HG03175 (cell line): ENCODE measurements at regions not wholly inside any gene's neighbourhood (a gene's known extent, or its start where the extent isn't known, plus 50 kb on each side); places are given as distances from the start of the nearest gene placed in this dataset.
"Not testable (repeated sequence)": the region's sequence is repeated elsewhere in the genome, so short reads cannot be mapped to it uniquely, and the experiment has no call there.

ENCODE experiments used
- ATAC-seq: cut with Tn5 transposase; IDR thresholded peaks from one replicate; pipeline ENCODE4 v1.9.1; 2021; ENCODE audit warnings: mild to moderate bottlenecking, moderate library complexity; ENCODE audit not compliant: unreplicated experiment

GRCh38 chr13:65264066-65264465, 1966.1 kb downstream of the PCDH9 start:
- ATAC-seq = no peak

DNA sequence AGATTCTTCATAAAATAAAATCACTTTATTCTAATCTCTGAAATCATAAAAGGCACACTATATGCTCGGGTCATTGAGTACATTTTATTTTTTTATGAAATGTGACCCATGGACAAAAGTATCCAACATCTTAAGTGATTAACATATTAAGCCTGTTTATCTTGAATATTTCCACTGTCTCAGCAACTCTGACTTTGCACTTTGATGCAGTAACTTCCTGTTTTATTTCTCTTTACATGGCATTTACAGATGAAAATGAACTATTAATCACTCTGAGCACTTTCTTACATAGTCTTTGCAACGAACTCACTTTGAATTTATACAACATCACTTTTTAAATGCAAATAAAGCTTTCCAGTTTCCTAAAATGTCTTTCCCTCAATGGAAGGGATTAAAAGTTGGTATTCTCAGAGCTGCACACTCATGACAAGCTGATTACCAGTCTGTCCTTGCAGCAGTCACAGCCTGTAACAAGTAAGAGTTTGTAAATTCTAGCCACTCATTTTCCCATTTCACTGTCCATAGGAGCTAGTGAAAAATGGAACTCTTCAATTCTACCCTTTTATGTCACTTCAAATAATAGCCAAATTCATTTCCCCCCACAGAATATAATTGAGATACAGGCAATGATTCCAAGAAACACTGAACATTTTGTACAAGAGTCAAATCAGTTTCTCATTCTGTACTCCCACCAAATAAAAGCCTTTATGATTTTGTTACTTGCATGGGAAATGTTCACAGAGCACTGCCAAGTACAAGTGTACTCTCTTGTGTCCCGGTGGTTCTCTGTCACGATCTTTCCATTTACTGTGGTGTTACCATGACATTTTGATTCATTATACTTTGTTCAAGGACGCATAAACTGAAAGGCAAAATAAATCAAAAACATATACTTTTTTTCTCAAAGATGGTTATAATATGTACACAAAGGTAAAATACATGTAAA, 1968.9 kb downstream of the PCDH9 start:
- ATAC-seq = peak; percentile 41

- ATAC-seq = no peak
Measured at GRCh38 chr13:65240773-65241172, 1989.4 kb downstream of the PCDH9 start.

DNA sequence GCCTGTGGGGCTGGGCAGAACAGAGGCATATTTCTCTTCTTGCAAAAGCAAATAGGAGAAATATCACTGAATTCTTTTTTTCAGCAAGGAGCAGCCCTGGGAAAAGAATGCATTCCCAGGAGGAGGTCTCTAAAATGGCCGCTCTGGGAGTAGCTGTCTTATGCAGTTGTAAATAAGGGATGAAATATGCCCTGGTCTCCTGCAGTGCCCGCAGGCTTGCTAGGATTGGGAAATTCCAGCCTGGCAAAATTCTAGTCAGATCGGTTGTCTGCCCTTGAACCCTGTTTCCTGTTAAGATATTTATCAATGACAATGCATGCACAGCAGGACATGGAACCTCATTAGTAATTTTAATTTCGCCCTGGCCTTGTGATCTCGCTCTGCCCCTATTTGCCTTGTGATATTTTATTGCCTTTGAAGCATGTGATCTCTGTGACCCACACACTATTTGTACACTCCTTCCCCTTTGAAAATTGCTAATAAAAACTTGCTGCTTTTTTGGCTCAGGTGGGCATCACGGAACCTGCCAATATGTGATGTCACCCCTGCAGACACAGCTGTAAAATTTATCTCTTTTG, 1993.2 kb downstream of the PCDH9 start:
- no peak for ATAC-seq

GRCh38 chr13:65217471-65217995, 2012.6 kb downstream of the PCDH9 start:
- no peak for ATAC-seq

DNA sequence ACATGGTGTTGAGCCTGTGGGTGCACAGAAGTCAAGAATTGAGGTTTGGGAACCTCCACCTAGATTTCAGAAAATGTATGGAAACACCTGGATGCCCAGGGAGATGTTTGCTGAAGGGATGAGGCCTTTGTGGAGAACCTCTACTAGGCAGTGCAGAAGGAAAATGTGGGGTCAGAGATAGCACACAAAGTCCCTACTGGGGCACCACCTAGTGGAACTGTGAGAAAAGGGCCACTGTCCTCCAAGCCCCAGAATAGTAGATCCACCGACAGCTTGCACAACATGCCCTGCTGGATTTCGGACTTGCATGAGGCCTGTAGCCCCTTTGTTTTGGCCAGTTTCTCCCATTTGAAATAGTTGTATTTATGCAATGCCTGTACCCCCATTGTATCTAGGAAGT, 2027.3 kb downstream of the PCDH9 start:
- ATAC-seq = not testable (repeated sequence)

GRCh38 chr13:65188721-65189120, 2041.4 kb downstream of the PCDH9 start:
- ATAC-seq = no peak

DNA sequence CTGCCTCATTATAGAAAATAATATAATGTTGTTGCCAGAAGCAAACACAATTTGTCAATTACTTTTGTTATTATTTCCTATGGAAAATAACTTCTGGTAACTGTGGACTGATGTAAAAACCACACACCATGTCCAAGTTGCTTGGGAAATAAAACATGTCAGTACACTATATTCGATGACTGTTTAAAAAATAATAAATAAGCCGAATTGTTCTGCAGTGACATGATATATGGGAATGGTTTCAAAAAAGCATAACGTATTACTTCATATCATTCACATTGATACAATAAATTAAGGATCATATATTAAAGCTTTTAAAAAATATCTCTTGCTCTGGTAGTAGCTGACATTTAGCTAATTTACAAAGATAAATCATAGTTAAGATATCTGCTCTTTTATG, 2062.1 kb downstream of the PCDH9 start:
- no peak for ATAC-seq

GRCh38 chr13:65166675-65167074, 2063.5 kb downstream of the PCDH9 start:
- no peak for ATAC-seq

GRCh38 chr13:65159803-65160202, 2070.3 kb downstream of the PCDH9 start:
- no peak for ATAC-seq

DNA sequence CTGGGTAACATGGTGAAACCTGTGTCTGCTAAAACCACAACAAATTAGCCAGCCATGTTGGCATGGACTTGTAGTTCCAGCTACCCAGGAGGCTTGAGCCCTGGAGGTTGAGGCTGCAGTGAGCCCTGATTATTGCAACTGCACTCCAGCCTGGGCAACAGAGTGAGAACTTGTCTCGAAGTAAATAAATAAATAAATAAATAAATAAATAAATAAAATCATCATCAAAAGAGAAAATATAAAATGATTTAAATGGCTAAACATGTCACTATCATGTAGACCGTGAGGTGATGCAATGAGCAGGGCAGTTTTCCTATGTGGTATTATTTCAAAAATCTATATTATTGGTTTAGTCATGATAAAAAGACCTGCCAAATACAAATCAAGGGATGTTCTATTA, 2074.3 kb downstream of the PCDH9 start:
- ATAC-seq = no peak

GRCh38 chr13:65154661-65155447, 2075.3 kb downstream of the PCDH9 start:
- ATAC-seq = no peak

DNA sequence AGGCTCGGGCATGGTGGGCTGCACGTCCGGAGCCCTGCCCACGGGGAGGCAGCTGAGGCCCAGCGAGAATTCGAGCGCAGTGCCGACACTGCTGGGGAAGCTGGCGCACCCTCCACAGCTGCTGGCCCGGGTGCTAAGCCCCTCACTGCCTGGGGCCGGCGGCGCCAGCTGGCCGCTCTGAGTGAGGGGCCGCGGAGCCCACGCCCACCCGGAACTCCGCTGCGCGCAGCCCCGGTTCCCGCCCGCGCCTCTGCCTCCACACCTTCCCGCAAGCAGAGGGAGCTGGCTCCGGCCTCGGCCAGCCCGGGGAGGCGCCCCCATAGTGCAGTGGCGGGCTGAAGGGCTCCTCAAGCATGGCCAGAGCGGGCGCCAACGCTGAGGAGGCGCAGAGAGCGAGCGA, 2080.4 kb downstream of the PCDH9 start:
- ATAC-seq = no peak

- no peak for ATAC-seq
Measured at GRCh38 chr13:65143920-65144319, 2086.2 kb downstream of the PCDH9 start.

DNA sequence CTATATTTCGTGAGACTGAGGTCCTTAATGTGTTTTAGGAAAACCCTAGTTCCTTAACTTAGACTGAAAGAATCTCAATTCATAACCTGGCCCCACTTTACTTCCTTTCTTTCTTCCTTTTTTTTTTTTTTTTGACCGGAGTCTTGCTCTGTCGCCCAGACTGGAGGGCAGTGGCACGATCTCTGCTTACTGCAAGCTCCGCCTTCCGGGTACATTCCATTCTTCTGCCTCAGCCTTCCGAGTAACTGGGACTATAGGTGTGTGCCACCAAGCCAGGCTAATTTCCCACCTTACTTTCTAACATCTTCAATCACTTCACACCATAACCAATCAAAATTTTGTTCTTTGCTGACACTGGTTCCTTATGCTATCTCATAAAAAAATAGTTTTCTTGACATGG, 2097.0 kb downstream of the PCDH9 start:
- ATAC-seq = no peak

- no peak for ATAC-seq
Measured at GRCh38 chr13:65125236-65125635, 2104.9 kb downstream of the PCDH9 start.

GRCh38 chr13:65112531-65112941, 2117.6 kb downstream of the PCDH9 start:
- no peak for ATAC-seq

DNA sequence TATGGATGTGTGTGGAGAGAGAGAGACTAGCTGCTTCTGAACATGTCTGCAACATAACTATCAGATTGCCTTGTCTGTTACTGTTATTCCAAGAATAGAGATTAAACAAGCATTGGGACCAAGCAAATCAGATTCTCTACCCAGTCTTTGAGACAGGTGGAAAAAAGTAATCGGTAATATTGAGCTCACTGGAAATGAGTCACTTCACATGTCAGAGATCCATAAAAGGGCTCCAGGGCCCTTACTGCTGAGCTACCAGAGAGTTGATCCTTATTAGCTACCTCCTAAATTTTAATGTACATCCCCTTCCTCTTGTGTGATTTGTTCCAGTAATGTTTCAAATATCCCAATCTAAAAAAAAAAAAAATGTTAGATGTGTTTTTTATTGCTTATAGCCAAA, 2118.0 kb downstream of the PCDH9 start:
- ATAC-seq = no peak

DNA sequence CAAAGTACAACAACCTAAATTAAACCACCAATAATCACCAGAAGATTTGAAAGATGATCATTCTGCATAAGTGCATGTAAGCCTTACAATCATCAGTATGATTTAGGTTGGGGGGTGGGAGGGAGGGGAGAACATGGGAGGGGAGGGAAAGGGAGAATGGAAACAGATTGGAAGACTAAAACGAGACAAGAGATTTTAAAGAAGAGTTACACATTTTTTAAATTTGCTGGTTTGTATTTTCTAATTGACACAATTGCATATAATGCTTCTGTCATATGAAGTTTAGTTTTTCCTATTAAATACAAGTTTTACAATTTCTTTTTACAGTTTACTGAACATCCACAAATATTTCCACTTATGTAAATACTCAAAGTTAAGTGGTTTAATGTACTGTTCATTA, 2118.9 kb downstream of the PCDH9 start:
- ATAC-seq = no peak

- ATAC-seq = not testable (repeated sequence)
Measured at GRCh38 chr13:65104436-65104835, 2125.7 kb downstream of the PCDH9 start.

- no peak for ATAC-seq
Measured at GRCh38 chr13:65103351-65103750, 2126.8 kb downstream of the PCDH9 start.
